ENCODE measurements at regions not wholly inside any gene's neighbourhood (a gene's known extent, or its start where the extent isn't known, plus 50 kb on each side); places are given as distances from the start of the nearest gene placed in this dataset.

DNA sequence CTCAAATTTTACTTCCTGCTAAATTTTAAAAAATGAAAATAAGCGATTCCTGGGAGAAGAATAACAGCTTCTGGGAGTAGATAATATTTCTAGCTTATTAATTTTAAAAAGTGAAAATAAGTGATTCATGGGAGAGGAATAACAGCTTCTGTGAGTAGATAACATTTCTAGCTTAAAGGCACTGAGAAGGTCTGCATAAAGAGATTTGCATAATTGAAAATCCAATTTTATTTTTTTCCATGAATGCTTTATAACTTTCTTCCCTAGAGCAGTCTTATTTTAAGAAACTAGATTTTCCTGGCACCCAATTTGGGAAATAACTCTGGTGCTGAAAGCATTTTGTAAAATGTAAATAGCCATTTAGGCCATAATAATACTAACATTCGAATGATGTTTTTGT lies 65.9 kb upstream of the ASTN2 start:
- FAIRE-seq: no peak
- Histone ChIP-seq H2AFZ (ENCODE audit: control insufficient read depth, low read depth, low read length) (no peak overlapping the region), H3K4me2 (ENCODE audit: control insufficient read depth, insufficient read depth) (no peak overlapping the region), H4K20me1 (ENCODE audit: control insufficient read depth, insufficient read depth) (no peaks in the 10 kb centered on the region), H3K4me3 (no peak overlapping the region), H3K27me3 (replicated peaks in 1 of 2; ENCODE audit: control insufficient read depth in 2 of 2, insufficient read depth in 2 of 2, low read length in 1 of 2) (no peaks in the 10 kb centered on the region), H3K9ac (ENCODE audit: control insufficient read depth, insufficient read depth, low read length) (no peak overlapping the region), H3K36me3 (ENCODE audit: control insufficient read depth in 2 of 2, insufficient read depth in 2 of 2, low read length in 1 of 2) (no peaks in the 10 kb centered on the region), H3K79me2 (ENCODE audit: control insufficient read depth, insufficient read depth, low read length) (no peaks in the 10 kb centered on the region), H3K4me1 (ENCODE audit: control insufficient read depth, insufficient read depth, low read length) (no peaks in the 10 kb centered on the region), H3K9me3 (replicated peaks; ENCODE audit: control insufficient read depth, insufficient read depth, low read length) (no peaks in the 10 kb centered on the region), H3K27ac (ENCODE audit: control insufficient read depth, insufficient read depth) (no peak overlapping the region)
- ChIA-PET POLR2A (no interaction called here), CTCF (no interaction called here), SMC1A (ENCODE audit: uncharacterized antibody, unreplicated experiment) (no interaction called here), RAD21 (ENCODE audit: unreplicated experiment) (no interaction called here)
- ATAC-seq: no peak
- in situ Hi-C loops (cut with MboI): no loop called here
- no peak for DNase-seq (ENCODE audit: low read depth, low spot score)
- BruUV-seq (replicated peaks): no TSS peak
- WGBS (ENCODE audit: insufficient coverage, insufficient replicate concordance, low lambda C conversion rate, missing lambda C conversion rate): 34% methylated on average over 2 of the region's 2 CpGs
- intact Hi-C loops (cut with micrococcal nuclease; ENCODE audit: unreplicated experiment): no loop called here
- TF ChIP-seq CEBPZ (IDR thresholded peaks at IDR 0.05; ENCODE audit: low read depth, low read length) (no peak), TARDBP (IDR thresholded peaks at IDR 0.05; ENCODE audit: borderline replicate concordance) (no peak), PBX3 (IDR thresholded peaks at IDR 0.05; ENCODE audit: insufficient replicate concordance, low read depth, low read length) (no peak), USF1 (IDR thresholded peaks at IDR 0.05; ENCODE audit: borderline replicate concordance, extremely low read length, insufficient read depth, low read depth, low read length) (no peak), POLR2AphosphoS5 (IDR thresholded peaks at IDR 0.05; ENCODE audit: low read length) (no peak), ZZZ3 (IDR thresholded peaks at IDR 0.05; ENCODE audit: control insufficient read depth, insufficient read length, low read depth) (no peak), CBX5 (IDR thresholded peaks at IDR 0.05; ENCODE audit: low read depth) (no peak), PAX8 (IDR thresholded peaks at IDR 0.05) (no peak), ATF7 (IDR thresholded peaks at IDR 0.05; ENCODE audit: low read depth) (no peak), SIN3A (IDR thresholded peaks at IDR 0.05; ENCODE audit: low read depth, low read length) (no peak)
- TF ChIP-seq, protein P1, sequence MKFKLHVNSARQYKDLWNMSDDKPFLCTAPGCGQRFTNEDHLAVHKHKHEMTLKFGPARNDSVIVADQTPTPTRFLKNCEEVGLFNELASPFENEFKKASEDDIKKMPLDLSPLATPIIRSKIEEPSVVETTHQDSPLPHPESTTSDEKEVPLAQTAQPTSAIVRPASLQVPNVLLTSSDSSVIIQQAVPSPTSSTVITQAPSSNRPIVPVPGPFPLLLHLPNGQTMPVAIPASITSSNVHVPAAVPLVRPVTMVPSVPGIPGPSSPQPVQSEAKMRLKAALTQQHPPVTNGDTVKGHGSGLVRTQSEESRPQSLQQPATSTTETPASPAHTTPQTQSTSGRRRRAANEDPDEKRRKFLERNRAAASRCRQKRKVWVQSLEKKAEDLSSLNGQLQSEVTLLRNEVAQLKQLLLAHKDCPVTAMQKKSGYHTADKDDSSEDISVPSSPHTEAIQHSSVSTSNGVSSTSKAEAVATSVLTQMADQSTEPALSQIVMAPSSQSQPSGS (IDR thresholded peaks at IDR 0.05; ENCODE audit: low read length): no peak
- TF ChIP-seq, protein P2, sequence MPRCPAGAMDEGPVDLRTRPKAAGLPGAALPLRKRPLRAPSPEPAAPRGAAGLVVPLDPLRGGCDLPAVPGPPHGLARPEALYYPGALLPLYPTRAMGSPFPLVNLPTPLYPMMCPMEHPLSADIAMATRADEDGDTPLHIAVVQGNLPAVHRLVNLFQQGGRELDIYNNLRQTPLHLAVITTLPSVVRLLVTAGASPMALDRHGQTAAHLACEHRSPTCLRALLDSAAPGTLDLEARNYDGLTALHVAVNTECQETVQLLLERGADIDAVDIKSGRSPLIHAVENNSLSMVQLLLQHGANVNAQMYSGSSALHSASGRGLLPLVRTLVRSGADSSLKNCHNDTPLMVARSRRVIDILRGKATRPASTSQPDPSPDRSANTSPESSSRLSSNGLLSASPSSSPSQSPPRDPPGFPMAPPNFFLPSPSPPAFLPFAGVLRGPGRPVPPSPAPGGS (IDR thresholded peaks at IDR 0.05; ENCODE audit: borderline replicate concordance, insufficient read depth, low read depth, low read length, poor library complexity, severe bottlenecking): no peak
- TF ChIP-seq, protein P3, sequence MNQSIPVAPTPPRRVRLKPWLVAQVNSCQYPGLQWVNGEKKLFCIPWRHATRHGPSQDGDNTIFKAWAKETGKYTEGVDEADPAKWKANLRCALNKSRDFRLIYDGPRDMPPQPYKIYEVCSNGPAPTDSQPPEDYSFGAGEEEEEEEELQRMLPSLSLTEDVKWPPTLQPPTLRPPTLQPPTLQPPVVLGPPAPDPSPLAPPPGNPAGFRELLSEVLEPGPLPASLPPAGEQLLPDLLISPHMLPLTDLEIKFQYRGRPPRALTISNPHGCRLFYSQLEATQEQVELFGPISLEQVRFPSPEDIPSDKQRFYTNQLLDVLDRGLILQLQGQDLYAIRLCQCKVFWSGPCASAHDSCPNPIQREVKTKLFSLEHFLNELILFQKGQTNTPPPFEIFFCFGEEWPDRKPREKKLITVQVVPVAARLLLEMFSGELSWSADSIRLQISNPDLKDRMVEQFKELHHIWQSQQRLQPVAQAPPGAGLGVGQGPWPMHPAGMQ (IDR thresholded peaks at IDR 0.05; ENCODE audit: borderline replicate concordance): no peak
